Heart left ventricle (tissue), 16 donors: ENCODE measurements at regions not wholly inside any gene's neighbourhood (a gene's known extent, or its start where the extent isn't known, plus 50 kb on each side); places are given as distances from the start of the nearest gene placed in this dataset.

Experiments used
- ATAC-seq, 4 donors: fragments of 200-7000 bp; cut with Tn5 transposase; one replicate each; pipeline ENCODE4 v1.9.1; 2020 to 2022; ENCODE audit warnings: moderate library complexity in 4 of 4, mild to moderate bottlenecking in 3 of 4, moderate number of reproducible peaks in 1 of 4
- DNase-seq, 5 donors: peaks; one replicate each; pipeline ENCODE4 v3.0.0-alpha.2; 2020
- H3K27ac ChIP-seq, 12 donors: fragments of 200-600 bp; sonication (generic) in 4 of 12; one replicate each; pipeline versions ENCODE4 v1.5.0 to v1.8.0; 2016 to 2022; ENCODE audit warnings: mild to moderate bottlenecking in 2 of 12
- H3K27me3 ChIP-seq, 9 donors: fragments of 200-600 bp; sonication (generic) in 2 of 9; one replicate each; pipeline versions ENCODE4 v1.5.1 to v1.8.0; 2016 to 2022; ENCODE audit warnings: mild to moderate bottlenecking in 3 of 9
- H3K36me3 ChIP-seq, 9 donors: fragments of 200-600 bp; sonication (generic) in 2 of 9; one replicate each; pipeline versions ENCODE4 v1.5.0 to v1.8.0; 2018 to 2022; ENCODE audit warnings: mild to moderate bottlenecking in 2 of 9
- H3K4me1 ChIP-seq, 12 donors: fragments of 200-600 bp; sonication (generic) in 4 of 12; one replicate each; pipeline versions ENCODE4 v1.5.0 to v1.8.0; 2016 to 2022; ENCODE audit warnings: mild to moderate bottlenecking in 3 of 12
- H3K4me3 ChIP-seq, 12 donors: fragments of 200-600 bp; sonication (generic) in 4 of 12; one replicate each; pipeline versions ENCODE4 v1.5.0 to v1.8.0; 2017 to 2022; ENCODE audit warnings: mild to moderate bottlenecking in 9 of 12, moderate library complexity in 4 of 12
- H3K9me3 ChIP-seq, 12 donors: fragments of 200-600 bp; sonication (generic) in 4 of 12; one replicate each; pipeline versions ENCODE4 v1.5.0 to v1.8.0; 2016 to 2022; ENCODE audit warnings: mild to moderate bottlenecking in 1 of 12
- POLR2A ChIP-seq, 2 donors: fragments of 450-650 bp; IDR thresholded peaks; one replicate each; pipeline ENCODE4 v1.6.1; 2017; ENCODE audit warnings: antibody characterized with exemption in 2 of 2, mild to moderate bottlenecking in 2 of 2, moderate library complexity in 2 of 2
- WGBS, 4 donors: extraction: QIAGEN DNeasy Blood & Tissue Kit in 2 of 4; methylation state at CpG; one replicate each; pipeline versions ENCODE4 v1.1.5 to v1.1.7; 2013 to 2018; 5-methylcytosine and 5-hydroxymethylcytosine counted together
- intact Hi-C, 10 donors: fragments of 100-400 bp; cut with DNase I; formaldehyde crosslinking; loops; one replicate each; pipeline versions ENCODE4 v1.11.1 to v1.14.2; 2022
- TF ChIP-seq, protein P1 (sequence below), 12 donors: fragments of 200-600 bp; sonication (generic) in 4 of 12; IDR thresholded peaks; one replicate each; pipeline versions ENCODE4 v1.5.0 to v1.8.0; 2018 to 2022; ENCODE audit warnings: antibody characterized with exemption in 12 of 12, mild to moderate bottlenecking in 5 of 12
- donor health status: ischemic (EF 13 %, LVEDD 7.1; RV severe dilation, severe dysfunction).
- donor health status: healthy with polysubstance abuse.
- donor health status: DM: no; HTN: yes; CAD: no.
- donor health status: DM: no; HTN: no; CAD: no.
- donor health status: ischemic (EF 25% LVEDD 6.9; RV normal size, moderate dysfunction).
- donor health status: ischemic (EF 25% LVEDD 5.7; RV mildly dilated, moderate dysfunction).
- donor health status: healthy.
- donor health status: DM: yes; HTN: yes; CAD: no.
- donor health status: ischemic (EF 35%, LVEDD 5.7; RV mildly dilated, moderate dysfunction).
- donor health status: nonischemic (EF 11% LVEDD 7.7; RV severe dilation, severe dysfunction).
- donor health status: DM: yes; HTN: yes; CAD: no.
- donor health status: PGD.
- donor health status: ischemic (EF 29% LVEDD 5.4; RV normal size, mild dysfunction).
- donor health status: nonischemic (EF 23%, LVEDD 6.1; RV moderate dilation, normal function).

DNA sequence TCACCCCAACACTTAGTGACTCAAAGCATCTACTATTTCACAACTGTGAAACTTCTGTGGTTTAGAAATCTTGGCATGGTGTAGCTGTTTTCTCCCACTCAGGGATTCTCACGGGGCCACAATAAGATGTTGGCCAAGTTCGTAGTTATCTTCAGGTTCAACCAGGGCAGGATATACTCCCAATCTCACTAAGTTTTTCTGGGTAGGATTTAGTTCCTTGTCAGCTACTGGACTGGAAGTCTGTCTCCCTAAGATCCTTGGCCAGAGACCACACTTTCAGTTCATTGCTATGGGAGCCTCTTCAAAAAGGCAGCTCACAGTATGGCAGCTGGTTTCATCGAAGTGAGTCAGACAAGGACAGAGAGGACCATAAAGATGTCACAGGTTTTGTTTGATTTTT is 111.7 kb upstream of the PDHA2 start:
- TF ChIP-seq POLR2A (IDR thresholded peaks at IDR 0.05): no peak
- TF ChIP-seq, protein P1, sequence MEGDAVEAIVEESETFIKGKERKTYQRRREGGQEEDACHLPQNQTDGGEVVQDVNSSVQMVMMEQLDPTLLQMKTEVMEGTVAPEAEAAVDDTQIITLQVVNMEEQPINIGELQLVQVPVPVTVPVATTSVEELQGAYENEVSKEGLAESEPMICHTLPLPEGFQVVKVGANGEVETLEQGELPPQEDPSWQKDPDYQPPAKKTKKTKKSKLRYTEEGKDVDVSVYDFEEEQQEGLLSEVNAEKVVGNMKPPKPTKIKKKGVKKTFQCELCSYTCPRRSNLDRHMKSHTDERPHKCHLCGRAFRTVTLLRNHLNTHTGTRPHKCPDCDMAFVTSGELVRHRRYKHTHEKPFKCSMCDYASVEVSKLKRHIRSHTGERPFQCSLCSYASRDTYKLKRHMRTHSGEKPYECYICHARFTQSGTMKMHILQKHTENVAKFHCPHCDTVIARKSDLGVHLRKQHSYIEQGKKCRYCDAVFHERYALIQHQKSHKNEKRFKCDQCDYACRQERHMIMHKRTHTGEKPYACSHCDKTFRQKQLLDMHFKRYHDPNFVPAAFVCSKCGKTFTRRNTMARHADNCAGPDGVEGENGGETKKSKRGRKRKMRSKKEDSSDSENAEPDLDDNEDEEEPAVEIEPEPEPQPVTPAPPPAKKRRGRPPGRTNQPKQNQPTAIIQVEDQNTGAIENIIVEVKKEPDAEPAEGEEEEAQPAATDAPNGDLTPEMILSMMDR (IDR thresholded peaks at IDR 0.05): no peak
- no peaks in the 10 kb centered on the region for H3K36me3 ChIP-seq
- intact Hi-C loops: no loop called here
- 59 to 78% (median 63%) methylated on average over 3 of the region's 3 CpGs for WGBS, 4 donors
- peak overlapping the region in 1 of 12 donors; percentile 11 for H3K4me3 ChIP-seq
- ATAC-seq (peak in 3 of 4 donors; percentile 68 to 93 (median 79)), DNase-seq (peak in 1 of 5 donors; percentile 6)
- H3K27ac ChIP-seq: no peak overlapping the region
- no peaks in the 10 kb centered on the region for H3K9me3 ChIP-seq
- H3K4me1 ChIP-seq: no peaks in the 10 kb centered on the region
- H3K27me3 ChIP-seq: no peaks in the 10 kb centered on the region

- no peak for TF ChIP-seq POLR2A (IDR thresholded peaks at IDR 0.05)
- TF ChIP-seq, protein P1 (IDR thresholded peaks at IDR 0.05): no peak
Measured at GRCh38 chr4:95715830-95716229, 124.1 kb upstream of the PDHA2 start.

DNA sequence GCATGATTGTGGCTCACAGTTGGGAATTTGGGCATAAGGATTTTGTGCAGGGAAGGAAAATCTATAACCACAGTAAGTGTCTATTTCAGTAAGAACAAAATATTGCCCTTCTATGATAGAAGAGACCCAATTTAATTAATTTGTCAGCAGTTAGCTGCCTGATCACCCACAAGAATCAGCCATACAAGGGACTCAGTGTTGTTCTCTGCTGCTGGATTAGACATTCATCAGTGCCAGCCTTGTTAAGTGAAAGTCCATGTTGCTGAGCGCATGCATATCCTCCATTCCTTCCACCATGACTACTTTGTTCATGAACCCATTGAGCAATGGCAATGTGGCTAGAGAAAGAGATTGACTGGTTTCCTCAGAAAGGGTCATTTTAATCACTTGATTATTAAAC is 125.3 kb upstream of the PDHA2 start:
- Histone ChIP-seq H3K4me1 (no peaks in the 10 kb centered on the region), H3K4me3 (no peak overlapping the region), H3K27me3 (no peaks in the 10 kb centered on the region), H3K27ac (no peak overlapping the region), H3K36me3 (no peaks in the 10 kb centered on the region), H3K9me3 (peaks cover 0 to 4% (median 0%) of the 10 kb centered on the region in 12 donors)
- intact Hi-C loops: no loop called here
- DNase-seq: no peak
- ATAC-seq: no peak
- WGBS, 4 donors: 96 to 100% (median 98%) methylated on average over 1 of the region's 1 CpG
- TF ChIP-seq, protein P1 (IDR thresholded peaks at IDR 0.05): no peak
- no peak for TF ChIP-seq POLR2A (IDR thresholded peaks at IDR 0.05)

More at GRCh38 chr4:95715830-95716229, 124.1 kb upstream of the PDHA2 start:
- H3K27ac ChIP-seq: no peak overlapping the region
- no peaks in the 10 kb centered on the region for H3K27me3 ChIP-seq
- no peak for DNase-seq
- no peak for ATAC-seq
- intact Hi-C loops: no loop called here
- H3K4me1 ChIP-seq: no peaks in the 10 kb centered on the region
- H3K4me3 ChIP-seq: no peak overlapping the region
- 83 to 96% (median 88%) methylated on average over 2 of the region's 2 CpGs for WGBS, 4 donors
- H3K36me3 ChIP-seq: no peaks in the 10 kb centered on the region
- peaks cover 0 to 4% (median 0%) of the 10 kb centered on the region in 12 donors for H3K9me3 ChIP-seq

DNA sequence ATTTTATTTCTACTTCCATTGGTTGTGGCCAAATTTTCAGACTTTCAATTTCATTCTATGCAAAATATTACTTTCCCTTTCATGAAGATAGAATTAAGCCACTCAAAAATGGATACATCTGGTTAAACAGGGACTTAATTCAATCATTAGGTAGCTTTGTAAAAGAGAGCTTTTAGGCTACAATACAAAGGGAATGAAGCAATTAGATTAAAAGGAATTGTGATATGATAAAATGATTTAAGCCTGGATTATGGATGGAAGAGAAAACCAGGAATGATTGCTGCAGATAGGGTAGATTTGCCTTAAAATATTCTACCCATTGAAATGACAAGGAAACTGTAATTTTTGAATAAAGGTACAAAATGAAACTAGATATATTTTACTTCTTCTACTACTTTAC is 134.6 kb upstream of the PDHA2 start:
- no peaks in the 10 kb centered on the region for H3K4me1 ChIP-seq
- ATAC-seq: no peak
- intact Hi-C loops: no loop called here
- DNase-seq: no peak
- H3K4me3 ChIP-seq: no peak overlapping the region
- H3K36me3 ChIP-seq: no peaks in the 10 kb centered on the region
- no peaks in the 10 kb centered on the region for H3K27me3 ChIP-seq
- no peak overlapping the region for H3K27ac ChIP-seq
- TF ChIP-seq, protein P1 (IDR thresholded peaks at IDR 0.05): no peak
- no peak for TF ChIP-seq POLR2A (IDR thresholded peaks at IDR 0.05)
- peaks cover 0 to 10% (median 2%) of the 10 kb centered on the region in 12 donors for H3K9me3 ChIP-seq
